GM18907 (cell line): ENCODE measurements at regions not wholly inside any gene's neighbourhood (a gene's known extent, or its start where the extent isn't known, plus 50 kb on each side); places are given as distances from the start of the nearest gene placed in this dataset.

Experiments
- ATAC-seq: cut with Tn5 transposase; IDR thresholded peaks from one replicate; pipeline ENCODE4 v1.9.1; 2021; ENCODE audit warnings: mild to moderate bottlenecking, moderate library complexity; ENCODE audit not compliant: unreplicated experiment

DNA sequence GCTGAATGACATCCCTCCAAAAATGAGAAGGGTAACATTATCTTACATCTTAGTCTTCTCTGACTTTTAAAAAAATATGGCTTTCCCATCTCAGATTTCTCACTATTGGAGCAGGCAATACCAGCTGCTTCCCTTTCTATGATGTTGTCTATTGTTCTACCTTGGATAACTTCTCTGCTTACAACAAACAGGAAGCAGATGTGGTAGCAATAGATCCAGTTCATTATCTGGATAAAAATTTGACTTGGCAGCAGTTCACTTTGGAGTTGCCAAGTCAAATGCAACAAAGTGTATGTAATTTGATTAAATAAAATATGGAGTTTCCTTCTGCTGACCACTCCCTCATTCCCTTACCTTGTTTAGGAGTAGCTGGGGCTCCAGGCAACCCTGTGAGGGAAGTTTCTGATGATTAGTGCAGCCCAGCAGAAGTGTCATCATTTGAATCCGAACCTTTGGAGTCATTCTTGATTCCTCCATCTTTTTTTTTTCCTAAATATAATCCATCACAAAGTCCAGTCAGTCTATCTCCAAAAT lies 72.0 kb upstream of the GPRIN3 start:
- ATAC-seq: no peak

DNA sequence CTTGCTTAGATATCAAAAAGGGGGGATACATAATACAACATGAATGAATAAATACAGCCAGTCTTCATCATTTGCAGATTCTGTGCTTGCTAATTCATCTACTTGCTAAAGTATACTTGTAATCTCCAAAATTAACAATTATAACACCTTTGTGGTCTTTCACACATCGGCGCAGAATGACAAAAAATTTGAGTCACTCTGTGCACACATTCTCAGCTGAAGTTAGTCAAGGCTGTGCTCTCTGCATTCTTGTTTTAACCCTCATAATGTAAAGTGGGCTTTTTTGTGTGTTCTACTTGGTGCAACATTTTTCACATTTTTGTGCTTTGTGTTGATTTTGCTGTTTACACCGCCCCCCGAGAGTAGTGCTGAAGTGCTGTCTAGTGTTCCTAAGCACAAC lies 65.8 kb upstream of the GPRIN3 start:
- no peak for ATAC-seq

DNA sequence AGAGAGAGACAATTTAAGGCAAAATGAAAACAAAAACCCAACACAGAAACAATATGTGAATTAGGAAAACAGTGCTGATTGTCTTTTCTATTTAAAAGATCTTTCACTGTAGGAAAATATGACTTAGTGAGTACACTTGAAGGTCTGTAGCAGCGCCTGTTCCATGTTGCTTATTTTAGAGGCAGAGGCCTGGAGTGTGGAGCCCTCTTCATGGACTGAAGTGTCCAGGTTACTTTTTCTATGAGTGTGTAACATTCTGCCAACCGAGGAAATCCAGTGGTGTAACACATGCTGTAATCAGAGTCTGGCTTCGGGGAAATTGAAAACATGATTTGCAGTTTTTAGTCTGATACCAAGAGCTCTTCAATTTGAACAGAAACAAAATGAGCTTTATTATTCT lies 64.0 kb upstream of the GPRIN3 start:
- ATAC-seq: no peak

DNA sequence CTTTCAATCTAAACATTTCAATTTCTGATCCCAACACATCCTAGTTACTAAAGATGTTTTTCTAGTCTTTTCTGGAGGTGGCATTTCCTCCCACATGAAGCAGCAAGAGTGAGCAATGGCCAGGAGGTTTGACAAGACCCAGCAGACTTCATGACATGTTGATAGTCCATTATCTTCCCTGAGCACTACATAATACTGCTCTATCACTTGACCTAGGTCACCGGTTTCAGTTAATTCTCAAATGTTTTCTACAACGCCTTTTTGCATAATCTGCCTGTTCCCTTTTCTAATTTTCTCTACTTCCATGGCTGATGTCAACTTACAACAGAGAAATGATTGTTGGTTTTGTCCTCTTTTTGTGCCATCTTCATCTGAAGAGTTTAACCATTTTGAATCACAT lies 62.0 kb upstream of the GPRIN3 start:
- ATAC-seq: no peak

DNA sequence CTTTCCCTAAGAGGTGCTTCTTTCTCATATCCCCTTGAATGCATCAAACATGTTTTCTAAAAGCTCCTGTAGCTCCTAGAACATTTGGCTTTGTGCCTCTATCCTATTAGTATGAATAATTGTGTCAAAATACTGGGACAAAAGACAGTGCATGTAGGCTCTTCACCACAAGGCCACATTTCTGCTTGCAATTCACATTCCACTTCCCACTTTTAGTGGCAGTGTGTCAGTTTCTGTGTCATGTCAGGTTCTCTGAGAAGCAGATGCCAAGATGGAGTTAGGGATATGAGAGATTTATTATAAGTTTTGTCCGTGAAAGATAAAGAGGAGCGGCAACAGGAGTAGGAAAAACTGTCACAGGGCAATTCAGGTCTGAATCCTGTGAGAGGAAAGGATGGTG lies 61.3 kb upstream of the GPRIN3 start:
- no peak for ATAC-seq

DNA sequence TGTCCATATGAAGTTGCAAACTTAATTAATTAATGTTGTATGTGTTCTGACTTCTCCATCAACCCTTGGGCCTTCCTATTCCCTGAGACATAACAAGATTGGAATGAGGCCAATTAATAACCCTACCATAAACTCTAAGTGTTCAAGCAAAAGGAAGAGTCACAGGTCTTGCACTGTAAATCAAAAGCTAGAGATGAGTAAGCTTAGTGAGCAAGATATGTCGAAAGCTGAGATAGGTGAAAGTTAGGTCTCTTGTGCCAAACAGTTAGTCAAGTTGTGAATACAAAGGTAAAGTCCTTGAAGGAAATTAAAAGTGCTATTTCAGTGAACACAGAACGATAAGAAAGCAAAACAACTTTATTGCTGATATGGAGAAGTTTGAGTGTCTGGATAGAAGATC lies 58.2 kb upstream of the GPRIN3 start:
- no peak for ATAC-seq

DNA sequence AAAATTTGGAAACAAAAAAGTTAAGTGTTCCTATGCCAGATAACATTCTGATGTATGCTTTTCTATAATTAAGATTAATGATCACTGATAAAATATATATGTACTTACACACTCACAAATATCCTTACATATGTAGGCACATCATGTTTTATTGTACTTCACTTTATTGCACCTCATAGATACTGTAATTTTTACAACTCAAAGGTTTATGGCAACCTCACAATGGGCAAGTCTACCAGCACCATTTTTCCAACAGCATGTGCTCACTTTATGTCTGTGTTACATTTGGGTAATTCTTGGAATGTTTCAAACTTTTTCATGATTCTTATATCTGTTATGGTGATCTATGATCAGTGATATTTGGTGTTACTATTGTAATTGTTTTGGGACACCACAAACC lies 57.8 kb upstream of the GPRIN3 start:
- ATAC-seq: no peak

DNA sequence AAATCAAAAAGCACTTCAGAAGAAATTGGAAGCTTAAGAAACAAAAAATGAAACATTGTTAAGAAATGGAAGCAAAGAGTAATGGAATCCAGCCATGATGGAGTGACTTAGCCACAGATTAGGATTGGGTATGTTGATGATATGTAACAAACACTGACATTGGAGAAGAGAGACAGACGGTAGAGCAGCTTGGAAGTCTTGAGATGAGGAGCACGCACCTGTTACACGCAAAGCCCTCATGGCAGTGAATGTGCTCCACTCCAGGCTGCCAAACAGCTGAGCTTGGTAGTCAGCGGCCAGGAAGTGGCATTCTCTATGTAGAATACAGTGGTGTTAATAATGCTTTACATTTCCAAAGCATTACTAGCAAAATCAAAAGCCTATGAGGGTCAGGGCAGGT lies 56.9 kb upstream of the GPRIN3 start:
- ATAC-seq: no peak

DNA sequence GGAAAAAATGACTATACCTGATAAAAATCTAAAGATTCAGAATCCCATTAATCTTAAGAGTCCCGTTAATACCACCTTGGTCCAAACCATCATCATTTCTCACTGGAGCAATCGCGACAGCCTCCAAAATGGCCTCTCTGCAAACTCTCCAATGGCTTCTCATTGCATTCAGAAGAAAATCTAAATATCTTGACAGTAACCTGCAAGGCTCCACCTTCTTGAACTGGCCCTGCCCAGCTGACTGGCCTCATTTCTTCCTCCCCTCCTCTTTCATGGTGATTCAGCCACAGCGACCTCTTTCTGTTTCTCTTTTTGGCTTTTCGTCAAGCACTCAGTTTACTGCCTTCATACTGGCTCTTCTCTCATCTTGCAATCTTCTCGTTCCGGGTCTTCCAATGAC lies 56.2 kb upstream of the GPRIN3 start:
- no peak for ATAC-seq

DNA sequence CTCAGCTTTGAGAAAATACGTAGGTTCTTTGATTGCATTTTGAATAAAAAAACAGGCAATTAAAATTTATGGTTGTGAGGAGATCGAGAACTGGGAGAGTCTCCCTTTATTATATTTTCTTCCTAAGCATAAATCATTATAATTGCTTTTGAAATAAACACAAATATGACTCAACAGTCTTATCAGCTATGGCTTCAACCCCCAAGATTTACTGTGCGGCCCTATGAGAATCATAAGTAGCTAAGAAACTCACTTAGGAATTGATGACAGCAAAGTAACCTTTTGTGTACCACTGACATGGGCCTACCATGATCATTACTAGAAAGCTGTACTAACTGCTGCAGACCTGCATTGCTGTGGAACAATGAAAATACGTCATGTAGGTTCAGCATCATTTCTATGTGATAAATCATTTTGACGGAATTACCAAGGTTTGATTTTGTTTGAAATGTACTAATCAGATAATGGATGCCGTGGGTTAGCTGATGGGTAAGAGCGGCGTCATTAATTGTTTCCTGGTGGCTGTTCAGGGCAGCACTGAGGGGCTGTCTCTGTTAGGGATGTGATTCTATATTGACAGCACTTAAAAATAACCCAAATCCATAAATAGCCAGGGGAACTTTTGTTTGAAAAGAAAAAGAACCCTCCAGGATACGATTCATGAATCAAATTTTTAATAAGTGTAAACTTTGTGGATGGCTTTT lies 51.5 kb upstream of the GPRIN3 start:
- ATAC-seq: no peak

DNA sequence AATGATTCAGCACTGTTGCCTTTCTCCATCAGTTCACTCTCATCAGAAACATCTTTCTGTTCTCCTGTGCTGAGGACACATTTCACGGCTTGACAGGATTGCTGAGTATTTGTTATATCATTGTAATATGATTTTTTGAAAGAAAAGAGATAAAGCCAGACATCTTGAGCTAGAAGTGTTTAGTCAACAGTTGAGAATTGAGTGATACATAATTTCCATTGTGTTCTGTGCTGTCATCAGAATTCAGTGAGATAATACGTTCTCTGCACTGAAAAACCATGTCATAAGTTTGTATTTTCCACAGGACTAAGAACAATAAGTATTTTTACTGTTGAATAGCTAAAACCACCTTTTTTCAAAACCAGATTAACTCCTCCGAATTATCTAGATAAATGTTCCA lies 50.2 kb upstream of the GPRIN3 start:
- no peak for ATAC-seq
